SK-N-MC (cell line): ENCODE measurements at regions not wholly inside any gene's neighbourhood (a gene's known extent, or its start where the extent isn't known, plus 50 kb on each side); places are given as distances from the start of the nearest gene placed in this dataset.
"Not testable (repeated sequence)": the region's sequence is repeated elsewhere in the genome, so short reads cannot be mapped to it uniquely, and the experiment has no call there.

ENCODE experiments used
- DNase-seq: peaks from one replicate; pipeline ENCODE4 v3.0.0-alpha.2; 2011; ENCODE audit warnings: low read depth, low spot score
- H3K27ac ChIP-seq: fragments of 200-600 bp; sonication (generic); 2 replicates; pipeline ENCODE4 v1.5.1; 2016; ENCODE audit warnings: mixed run types
- H3K36me3 ChIP-seq: fragments of 200-600 bp; sonication (generic); 2 replicates; pipeline ENCODE4 v1.6.1; 2017; ENCODE audit warnings: antibody characterized with exemption, low read length, mixed read lengths; ENCODE audit not compliant: insufficient read depth
- H3K4me3 ChIP-seq: fragments of 200-600 bp; sonication (generic); 2 replicates; pipeline ENCODE4 v1.5.1; 2016
- H3K9ac ChIP-seq: fragments of 200-600 bp; sonication (generic); 2 replicates; pipeline ENCODE4 v1.8.0; 2017; ENCODE audit warnings: mixed run types, mixed read lengths; ENCODE audit not compliant: insufficient read length
- H3K9me3 ChIP-seq: fragments of 200-600 bp; sonication (generic); 2 replicates; pipeline ENCODE4 v1.6.1; 2017; ENCODE audit warnings: low read depth, mild to moderate bottlenecking, antibody characterized with exemption, low read length, moderate library complexity, mixed read lengths
- EZH2 ChIP-seq: fragments of 200-600 bp; sonication (generic); IDR thresholded peaks from one replicate; pipeline ENCODE4 v1.6.1; 2017; ENCODE audit warnings: antibody characterized with exemption
- FOXP2 ChIP-seq: optimal IDR thresholded peaks from 2 replicates; pipeline ENCODE3; 2011; ENCODE audit warnings: mild to moderate bottlenecking, moderate library complexity; ENCODE audit not compliant: insufficient read depth; ENCODE audit errors: extremely low read length, control extremely low read depth
- POLR2AphosphoS5 ChIP-seq: IDR thresholded peaks from 2 replicates; pipeline ENCODE4 v1.6.1; 2012; ENCODE audit warnings: mild to moderate bottlenecking, low read depth, low read length, borderline replicate concordance

GRCh38 chr1:91601554-91602376 is 101.1 kb downstream of the CDC7 start:
- no peak for DNase-seq
- H3K9me3 ChIP-seq: no peaks in the 10 kb centered on the region
- H3K9ac ChIP-seq: peak overlapping the region; percentile 58
- H3K36me3 ChIP-seq: no peaks in the 10 kb centered on the region
- H3K27ac ChIP-seq: peak overlapping the region; percentile 98
- TF ChIP-seq EZH2 (no peak), FOXP2 (no peak), POLR2AphosphoS5 (no peak)
- H3K4me3 ChIP-seq: peak overlapping the region; percentile 56

GRCh38 chr1:91603409-91603808 is 102.8 kb downstream of the CDC7 start:
- TF ChIP-seq FOXP2: no peak
- no peak for TF ChIP-seq POLR2AphosphoS5
- TF ChIP-seq EZH2: no peak
- Histone ChIP-seq H3K9ac (no peak overlapping the region), H3K9me3 (no peaks in the 10 kb centered on the region), H3K27ac (peak overlapping the region; percentile 98), H3K4me3 (no peak overlapping the region), H3K36me3 (no peaks in the 10 kb centered on the region)
- DNase-seq: no peak

DNA sequence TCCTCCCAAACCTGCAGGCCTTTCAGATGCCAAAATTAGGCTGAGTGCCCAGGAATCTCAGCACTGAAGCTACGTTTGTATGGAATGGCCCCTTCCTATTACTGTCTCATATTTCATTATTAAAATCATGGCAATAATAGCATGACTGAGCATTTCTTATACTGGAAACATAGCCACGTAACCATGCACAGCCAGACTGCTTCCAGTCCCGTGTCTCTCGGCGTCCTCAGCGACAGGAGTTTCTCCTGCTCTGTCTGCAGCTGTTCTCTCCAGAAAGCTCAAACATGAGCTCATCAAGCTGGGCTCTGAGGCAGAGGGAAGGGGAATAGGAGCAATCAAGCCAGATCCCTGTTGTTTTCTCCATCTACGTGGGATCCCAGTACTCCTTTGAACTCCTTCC is 104.0 kb downstream of the CDC7 start:
- H3K27ac ChIP-seq: peak overlapping the region; percentile 59
- H3K4me3 ChIP-seq: no peak overlapping the region
- H3K36me3 ChIP-seq: no peaks in the 10 kb centered on the region
- DNase-seq: no peak
- no peak overlapping the region for H3K9ac ChIP-seq
- TF ChIP-seq FOXP2 (no peak), EZH2 (no peak), POLR2AphosphoS5 (no peak)
- no peaks in the 10 kb centered on the region for H3K9me3 ChIP-seq

GRCh38 chr1:91605566-91605965 is 104.9 kb downstream of the CDC7 start:
- TF ChIP-seq EZH2: no peak
- TF ChIP-seq FOXP2: no peak
- no peak for TF ChIP-seq POLR2AphosphoS5
- DNase-seq: no peak
- Histone ChIP-seq H3K9ac (no peak overlapping the region), H3K4me3 (no peak overlapping the region), H3K36me3 (no peaks in the 10 kb centered on the region), H3K9me3 (no peaks in the 10 kb centered on the region), H3K27ac (no peak overlapping the region)

DNA sequence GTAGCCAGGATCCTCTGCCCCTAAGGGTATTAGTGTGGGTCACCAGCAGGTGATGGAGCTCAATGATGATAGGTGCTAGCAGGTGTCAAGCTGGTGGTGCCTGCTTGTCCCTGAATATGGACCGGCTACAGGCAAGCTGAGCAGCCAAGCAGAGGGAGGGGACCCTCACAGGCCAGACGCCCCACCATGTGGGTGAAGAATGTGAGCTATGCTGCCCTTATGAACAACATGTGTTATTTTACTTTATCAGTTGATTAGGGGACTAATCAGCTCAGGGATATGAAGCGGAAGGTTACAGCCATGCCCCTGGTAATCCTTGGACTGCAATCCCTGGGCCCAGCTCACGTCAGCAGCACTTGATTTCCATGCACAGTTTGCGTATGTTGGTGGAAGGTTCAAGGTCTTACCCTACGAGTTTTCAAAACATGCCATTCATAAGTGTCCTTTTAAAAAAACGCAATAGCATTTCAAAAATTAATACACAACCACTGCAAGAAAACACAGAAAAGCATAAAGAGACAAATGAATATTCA is 106.0 kb downstream of the CDC7 start:
- Histone ChIP-seq H3K4me3 (no peak overlapping the region), H3K9me3 (no peaks in the 10 kb centered on the region), H3K36me3 (no peaks in the 10 kb centered on the region), H3K9ac (no peak overlapping the region), H3K27ac (no peak overlapping the region)
- TF ChIP-seq EZH2 (no peak), POLR2AphosphoS5 (no peak), FOXP2 (no peak)
- DNase-seq: no peak

DNA sequence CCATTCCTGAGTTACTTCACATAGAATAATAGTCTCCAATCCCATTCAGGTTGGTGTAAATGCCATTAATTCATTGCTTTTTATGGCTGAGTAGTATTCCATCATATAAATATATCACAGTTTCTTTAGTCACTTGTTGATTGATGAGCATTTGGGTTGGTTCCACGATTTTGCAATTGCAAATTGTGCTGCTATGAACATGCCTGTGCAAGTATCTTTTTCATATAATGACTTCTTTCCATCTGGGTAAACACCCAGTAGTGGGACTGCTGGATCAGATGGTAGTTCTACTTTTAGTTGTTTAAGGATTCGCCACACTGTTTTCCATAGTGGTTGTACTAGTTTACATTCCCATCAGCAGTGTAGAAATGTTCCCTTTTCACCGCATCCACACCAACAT is 107.0 kb downstream of the CDC7 start:
- not testable (repeated sequence) for DNase-seq, H3K4me3 ChIP-seq, H3K27ac ChIP-seq, H3K9me3 ChIP-seq, H3K9ac ChIP-seq, H3K36me3 ChIP-seq

GRCh38 chr1:91608876-91609275 is 108.2 kb downstream of the CDC7 start:
- no peak for TF ChIP-seq EZH2
- TF ChIP-seq FOXP2: no peak
- no peak for TF ChIP-seq POLR2AphosphoS5
- H3K9ac ChIP-seq: no peak overlapping the region
- H3K9me3 ChIP-seq: no peaks in the 10 kb centered on the region
- no peak overlapping the region for H3K4me3 ChIP-seq
- DNase-seq: no peak
- no peak overlapping the region for H3K27ac ChIP-seq
- no peaks in the 10 kb centered on the region for H3K36me3 ChIP-seq

- no peak for DNase-seq
- Histone ChIP-seq H3K9ac (no peak overlapping the region), H3K27ac (no peak overlapping the region)
These were observed 108.9 kb downstream of the CDC7 start for GRCh38 chr1:91609551-91609950.

More at GRCh38 chr1:91609551-91609950, 108.9 kb downstream of the CDC7 start:
- no peaks in the 10 kb centered on the region for H3K9me3 ChIP-seq
- TF ChIP-seq POLR2AphosphoS5: no peak
- TF ChIP-seq FOXP2: no peak
- no peak for TF ChIP-seq EZH2
- H3K36me3 ChIP-seq: no peaks in the 10 kb centered on the region
- H3K4me3 ChIP-seq: no peak overlapping the region
